ENCODE measurements at regions not wholly inside any gene's neighbourhood (a gene's known extent, or its start where the extent isn't known, plus 50 kb on each side); places are given as distances from the start of the nearest gene placed in this dataset.

DNA sequence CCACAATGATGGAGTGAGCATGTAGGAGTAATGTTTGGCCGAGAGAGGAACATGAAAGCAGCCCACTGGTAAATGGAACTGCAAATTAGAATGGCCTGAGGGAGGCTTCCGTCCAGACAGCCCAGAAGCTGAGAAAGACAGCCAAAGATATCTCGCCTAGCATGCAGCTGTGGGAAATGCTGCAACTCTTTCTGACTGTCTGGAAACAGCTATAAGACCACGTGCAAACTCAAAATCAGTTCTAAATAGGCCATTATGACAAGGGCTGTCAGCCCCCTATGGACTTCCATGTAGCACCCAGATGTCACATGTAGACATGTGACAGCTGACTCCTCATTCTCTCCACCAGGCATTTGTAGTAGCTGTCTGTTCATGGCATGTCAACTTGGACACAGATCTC lies 62.9 kb upstream of the ATP1A1 start:
- TF ChIP-seq, protein P1, sequence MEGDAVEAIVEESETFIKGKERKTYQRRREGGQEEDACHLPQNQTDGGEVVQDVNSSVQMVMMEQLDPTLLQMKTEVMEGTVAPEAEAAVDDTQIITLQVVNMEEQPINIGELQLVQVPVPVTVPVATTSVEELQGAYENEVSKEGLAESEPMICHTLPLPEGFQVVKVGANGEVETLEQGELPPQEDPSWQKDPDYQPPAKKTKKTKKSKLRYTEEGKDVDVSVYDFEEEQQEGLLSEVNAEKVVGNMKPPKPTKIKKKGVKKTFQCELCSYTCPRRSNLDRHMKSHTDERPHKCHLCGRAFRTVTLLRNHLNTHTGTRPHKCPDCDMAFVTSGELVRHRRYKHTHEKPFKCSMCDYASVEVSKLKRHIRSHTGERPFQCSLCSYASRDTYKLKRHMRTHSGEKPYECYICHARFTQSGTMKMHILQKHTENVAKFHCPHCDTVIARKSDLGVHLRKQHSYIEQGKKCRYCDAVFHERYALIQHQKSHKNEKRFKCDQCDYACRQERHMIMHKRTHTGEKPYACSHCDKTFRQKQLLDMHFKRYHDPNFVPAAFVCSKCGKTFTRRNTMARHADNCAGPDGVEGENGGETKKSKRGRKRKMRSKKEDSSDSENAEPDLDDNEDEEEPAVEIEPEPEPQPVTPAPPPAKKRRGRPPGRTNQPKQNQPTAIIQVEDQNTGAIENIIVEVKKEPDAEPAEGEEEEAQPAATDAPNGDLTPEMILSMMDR (IDR thresholded peaks at IDR 0.05; ENCODE audit: low read depth, low read length), result no peak
- Histone ChIP-seq H3K9me3 (ENCODE audit: control insufficient read depth, insufficient read depth, low read length) (no peaks in the 10 kb centered on the region), H3K27me3 (ENCODE audit: control insufficient read depth, insufficient read depth, low read length) (no peaks in the 10 kb centered on the region), H3K27ac (ENCODE audit: low read depth, low read length) (no peak overlapping the region), H3K4me3 (ENCODE audit: low read depth, low read length) (no peak overlapping the region)
- no peak for DNase-seq (ENCODE audit: low read depth, low spot score)
- POLR2A ChIA-PET, result no interaction called here
- CTCF ChIA-PET, result no interaction called here

- H3K27me3 ChIP-seq (ENCODE audit: control insufficient read depth, insufficient read depth, low read length), result no peaks in the 10 kb centered on the region
- ChIA-PET CTCF (no interaction called here), POLR2A (no interaction called here)
- no peaks in the 10 kb centered on the region for H3K9me3 ChIP-seq (ENCODE audit: control insufficient read depth, insufficient read depth, low read length)
- DNase-seq (ENCODE audit: low read depth, low spot score), result no peak
- TF ChIP-seq, protein P1 (IDR thresholded peaks at IDR 0.05; ENCODE audit: low read depth, low read length), result no peak
- no peak overlapping the region for H3K4me3 ChIP-seq (ENCODE audit: low read depth, low read length)
- H3K27ac ChIP-seq (ENCODE audit: low read depth, low read length), result no peak overlapping the region
These were observed 61.9 kb upstream of the ATP1A1 start for GRCh38 chr1:116311193-116311592.

DNA sequence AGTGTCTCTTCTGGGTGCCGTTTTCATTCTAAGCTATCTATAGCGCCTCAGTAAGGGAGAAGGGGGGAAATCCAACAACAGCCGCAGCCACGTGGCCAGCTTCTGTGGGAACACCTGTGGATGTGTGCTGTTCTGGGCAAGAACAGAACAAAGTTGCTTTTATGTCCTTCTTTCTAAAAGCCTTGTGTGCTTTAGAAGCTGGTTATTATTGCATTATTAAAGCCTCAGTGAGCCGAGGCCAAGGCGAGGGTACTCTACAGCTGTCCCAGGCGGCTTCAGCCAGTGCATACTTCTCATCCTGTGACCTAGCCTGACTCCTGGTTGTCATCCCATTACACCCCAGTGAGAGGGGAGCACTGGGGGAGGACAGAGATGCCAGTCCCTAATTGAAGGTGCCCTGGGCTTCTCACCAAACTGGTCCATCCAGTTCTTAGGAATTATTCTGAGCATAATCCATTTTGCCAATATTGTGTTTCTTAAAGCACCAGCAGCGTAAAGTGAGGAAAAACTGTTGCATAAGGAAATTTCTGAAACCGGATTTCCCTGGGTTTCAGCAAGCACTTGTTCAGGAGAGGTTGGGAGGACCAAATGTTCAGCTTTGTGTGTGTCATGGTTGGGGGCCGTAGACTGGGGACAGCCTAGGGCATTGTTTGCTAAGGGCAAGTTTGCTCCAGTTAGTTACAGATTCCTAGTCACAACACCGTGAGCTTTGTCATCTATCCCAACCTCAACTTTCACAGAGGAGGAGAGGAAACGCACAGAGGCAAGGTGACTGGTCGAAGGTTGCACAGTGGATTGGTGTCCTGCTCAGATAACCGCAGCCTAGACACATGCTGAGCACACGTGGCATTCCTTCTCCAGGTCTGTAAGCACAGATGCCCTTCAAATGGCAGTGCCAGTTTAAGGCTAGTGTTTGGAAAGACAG lies 61.0 kb upstream of the ATP1A1 start:
- DNase-seq (ENCODE audit: low read depth, low spot score), result no peak
- TF ChIP-seq, protein P1 (IDR thresholded peaks at IDR 0.05; ENCODE audit: low read depth, low read length), result no peak
- Histone ChIP-seq H3K27me3 (ENCODE audit: control insufficient read depth, insufficient read depth, low read length) (no peaks in the 10 kb centered on the region), H3K9me3 (ENCODE audit: control insufficient read depth, insufficient read depth, low read length) (no peaks in the 10 kb centered on the region), H3K27ac (ENCODE audit: low read depth, low read length) (no peak overlapping the region), H3K4me3 (ENCODE audit: low read depth, low read length) (no peak overlapping the region)
- CTCF ChIA-PET, result no interaction called here
- POLR2A ChIA-PET, result interaction anchor here (1.3 kb wide), 1 partner anchor 12 kb away, joined by 3 read pairs; no protein-coding TSS in a partner anchor

GRCh38 chr1:116312681-116313069 lies 60.4 kb upstream of the ATP1A1 start:
- ChIA-PET POLR2A (interaction anchor here (1.3 kb wide), 1 partner anchor 12 kb away, joined by 3 read pairs; no protein-coding TSS in a partner anchor), CTCF (no interaction called here)
- TF ChIP-seq, protein P1 (IDR thresholded peaks at IDR 0.05; ENCODE audit: low read depth, low read length), result no peak
- no peaks in the 10 kb centered on the region for H3K27me3 ChIP-seq (ENCODE audit: control insufficient read depth, insufficient read depth, low read length)
- no peak overlapping the region for H3K27ac ChIP-seq (ENCODE audit: low read depth, low read length)
- H3K9me3 ChIP-seq (ENCODE audit: control insufficient read depth, insufficient read depth, low read length), result no peaks in the 10 kb centered on the region
- H3K4me3 ChIP-seq (ENCODE audit: low read depth, low read length), result no peak overlapping the region
- no peak for DNase-seq (ENCODE audit: low read depth, low spot score)

DNA sequence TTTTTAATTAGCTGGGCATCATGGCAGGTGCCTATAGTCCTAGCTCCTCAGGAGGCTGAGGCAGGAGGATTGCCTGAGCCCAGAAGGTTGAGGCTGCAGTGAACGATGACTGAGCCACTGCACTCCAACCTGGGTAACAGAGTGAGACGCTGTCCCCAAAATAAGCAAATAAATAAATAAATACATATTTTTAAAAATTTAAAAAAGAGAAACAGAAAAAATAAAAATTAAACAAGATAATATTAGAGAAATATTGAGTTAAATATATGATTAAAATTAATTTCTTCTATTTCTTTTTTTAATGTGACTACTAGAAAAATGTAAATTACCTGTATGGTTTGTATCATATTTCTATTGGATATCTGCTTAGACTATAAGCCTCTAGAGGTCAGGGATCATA lies 59.3 kb upstream of the ATP1A1 start:
- no peak overlapping the region for H3K27ac ChIP-seq (ENCODE audit: low read depth, low read length)
- H3K27me3 ChIP-seq (ENCODE audit: control insufficient read depth, insufficient read depth, low read length), result no peaks in the 10 kb centered on the region
- ChIA-PET CTCF (no interaction called here), POLR2A (no interaction called here)
- H3K9me3 ChIP-seq (ENCODE audit: control insufficient read depth, insufficient read depth, low read length), result no peaks in the 10 kb centered on the region
- no peak for DNase-seq (ENCODE audit: low read depth, low spot score)
- TF ChIP-seq, protein P1 (IDR thresholded peaks at IDR 0.05; ENCODE audit: low read depth, low read length), result no peak
- H3K4me3 ChIP-seq (ENCODE audit: low read depth, low read length), result no peak overlapping the region
